ENCODE measurements at regions not wholly inside any gene's neighbourhood (a gene's known extent, or its start where the extent isn't known, plus 50 kb on each side); places are given as distances from the start of the nearest gene placed in this dataset.

DNA sequence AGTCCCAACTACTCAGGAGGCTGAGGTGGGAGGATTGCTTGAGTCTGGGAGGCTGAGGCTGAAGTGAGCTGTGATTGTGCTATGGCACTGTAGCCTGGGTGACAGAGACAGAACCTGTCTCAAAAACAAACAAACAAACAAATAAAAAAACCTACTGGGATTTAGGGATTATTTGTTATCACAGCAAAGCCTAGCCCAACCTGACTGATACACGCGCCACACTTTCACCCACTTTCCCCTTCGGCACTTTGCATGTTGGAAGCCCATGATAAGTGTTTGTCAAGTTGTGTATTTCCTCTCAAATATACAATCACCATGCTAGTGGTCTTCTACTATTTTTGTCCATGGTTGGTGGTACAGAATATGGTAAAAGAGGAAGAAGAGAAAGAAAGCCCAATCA is 50.5 kb upstream of the STC2 start:
- TF ChIP-seq, protein P1, sequence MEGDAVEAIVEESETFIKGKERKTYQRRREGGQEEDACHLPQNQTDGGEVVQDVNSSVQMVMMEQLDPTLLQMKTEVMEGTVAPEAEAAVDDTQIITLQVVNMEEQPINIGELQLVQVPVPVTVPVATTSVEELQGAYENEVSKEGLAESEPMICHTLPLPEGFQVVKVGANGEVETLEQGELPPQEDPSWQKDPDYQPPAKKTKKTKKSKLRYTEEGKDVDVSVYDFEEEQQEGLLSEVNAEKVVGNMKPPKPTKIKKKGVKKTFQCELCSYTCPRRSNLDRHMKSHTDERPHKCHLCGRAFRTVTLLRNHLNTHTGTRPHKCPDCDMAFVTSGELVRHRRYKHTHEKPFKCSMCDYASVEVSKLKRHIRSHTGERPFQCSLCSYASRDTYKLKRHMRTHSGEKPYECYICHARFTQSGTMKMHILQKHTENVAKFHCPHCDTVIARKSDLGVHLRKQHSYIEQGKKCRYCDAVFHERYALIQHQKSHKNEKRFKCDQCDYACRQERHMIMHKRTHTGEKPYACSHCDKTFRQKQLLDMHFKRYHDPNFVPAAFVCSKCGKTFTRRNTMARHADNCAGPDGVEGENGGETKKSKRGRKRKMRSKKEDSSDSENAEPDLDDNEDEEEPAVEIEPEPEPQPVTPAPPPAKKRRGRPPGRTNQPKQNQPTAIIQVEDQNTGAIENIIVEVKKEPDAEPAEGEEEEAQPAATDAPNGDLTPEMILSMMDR (IDR thresholded peaks at IDR 0.05), result no peak
- Mint-ChIP-seq H3K27me3 (peaks cover 6% of the 10 kb centered on the region), H3K4me3 (no peak overlapping the region), H3K27ac (no peak overlapping the region), H3K4me1 (ENCODE audit: low read depth) (no peaks in the 10 kb centered on the region), H3K36me3 (ENCODE audit: low read depth) (no peaks in the 10 kb centered on the region), H3K9me3 (no peaks in the 10 kb centered on the region)
- intact Hi-C loops (cut with micrococcal nuclease), result no loop called here
- ATAC-seq (no peak), DNase-seq (no peak)
- ChIA-PET CTCF (interaction anchor here (1.2 kb wide), 1 partner anchor 85 kb away, joined by 3 read pairs; no protein-coding TSS in a partner anchor), POLR2A (interaction anchor here (0.7 kb wide), 1 partner anchor 27 kb away, joined by 3 read pairs; no protein-coding TSS in a partner anchor)
